ENCODE measurements at regions not wholly inside any gene's neighbourhood (a gene's known extent, or its start where the extent isn't known, plus 50 kb on each side); places are given as distances from the start of the nearest gene placed in this dataset.

DNA sequence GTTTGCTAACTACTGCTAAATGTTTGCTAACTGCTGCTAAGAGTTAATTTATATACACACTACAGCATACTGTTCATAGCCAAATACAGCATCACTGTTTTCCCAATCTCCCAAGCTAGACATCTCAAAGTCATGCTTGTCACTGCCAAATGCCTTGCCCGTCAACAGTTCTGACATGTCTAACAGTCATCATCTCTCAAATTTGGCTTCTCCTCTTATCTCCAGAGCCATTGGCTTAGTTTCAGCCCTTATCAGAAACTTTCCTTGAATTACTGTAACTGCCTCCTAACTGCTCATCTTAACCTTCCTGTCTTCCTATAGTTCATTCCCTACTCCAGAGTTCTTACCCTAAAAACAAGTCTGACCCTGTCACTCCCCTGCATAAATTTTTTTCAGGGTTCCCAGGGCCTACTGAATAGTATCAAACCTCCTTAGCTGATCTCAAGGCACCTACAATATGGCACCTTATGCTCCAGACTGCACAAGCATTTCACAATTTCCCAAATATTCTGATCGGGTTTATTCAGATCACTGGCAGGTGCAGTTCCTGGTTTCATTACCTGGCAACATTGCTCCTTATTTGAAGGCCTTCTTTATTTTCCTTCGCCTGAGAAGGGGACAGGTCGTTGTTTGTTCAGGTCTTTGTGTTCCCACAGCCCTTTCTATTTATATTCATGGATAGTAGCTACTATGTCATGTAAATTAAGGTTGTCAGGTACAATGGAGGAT lies 55.9 kb upstream of the ANKRD55 start:
- no peak for DNase-seq

DNA sequence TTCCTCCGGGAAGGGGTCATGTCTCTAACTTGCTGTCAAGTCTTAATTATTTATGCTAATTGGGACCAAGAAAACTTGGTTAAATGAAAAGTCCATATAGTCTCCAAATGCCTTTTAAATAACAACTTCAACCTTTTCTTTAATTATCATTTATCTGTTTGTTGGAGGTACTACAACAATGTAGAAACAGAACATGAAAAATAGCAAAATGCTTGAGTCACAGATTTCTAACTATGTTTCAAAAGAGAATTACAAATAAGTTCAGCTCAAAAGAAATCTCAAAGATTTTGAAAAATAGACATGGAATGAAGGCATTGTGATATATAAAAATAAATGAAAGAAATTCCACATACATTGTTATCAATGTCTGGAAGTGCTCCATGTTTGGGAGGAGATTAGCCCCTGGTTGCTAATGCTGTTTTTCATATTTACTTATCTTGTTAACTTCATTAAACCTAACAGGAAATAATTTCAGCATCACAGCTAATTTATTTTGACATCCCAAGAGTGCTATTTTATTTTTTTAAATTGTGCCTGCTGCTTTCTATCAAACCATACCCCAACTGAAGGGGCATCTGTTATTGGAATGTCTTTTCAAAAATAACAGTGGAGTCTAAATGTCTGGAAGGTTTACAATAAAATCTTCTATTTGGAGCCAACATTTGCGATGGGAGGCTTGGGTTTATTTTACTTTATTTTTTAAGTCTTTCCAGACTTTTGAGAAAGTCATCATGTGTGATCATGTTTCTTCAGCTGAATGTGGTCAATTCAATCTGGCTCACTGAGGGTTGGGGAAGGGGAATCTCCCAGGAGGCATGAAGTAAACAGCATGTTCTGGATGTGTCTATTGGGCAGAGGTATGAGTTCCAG lies 53.1 kb upstream of the ANKRD55 start:
- DNase-seq: no peak

DNA sequence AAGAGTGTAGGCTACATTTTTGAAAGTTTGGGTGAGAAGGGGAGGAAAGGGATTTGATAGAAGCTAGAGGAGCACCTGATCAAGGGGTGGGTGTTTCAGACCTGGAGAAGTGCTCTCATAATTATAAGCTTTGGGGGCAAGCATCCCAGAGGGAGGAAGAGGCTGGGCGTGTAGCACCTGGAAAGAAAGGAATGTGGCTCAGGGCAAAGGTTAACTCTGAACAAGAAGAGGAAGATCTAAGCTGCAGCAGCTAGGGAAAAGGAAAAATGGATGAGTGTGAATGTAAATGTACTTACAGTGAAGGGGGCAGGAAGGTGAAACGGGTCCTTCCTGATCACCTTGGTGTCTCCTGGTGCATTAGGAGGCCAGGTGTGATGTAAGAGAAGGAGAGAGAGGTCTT lies 49.8 kb upstream of the ANKRD55 start:
- no peak for DNase-seq

All from activated CD4-positive, CD25-positive, alpha-beta regulatory T cell treated with anti-CD3 and anti-CD28 coated beads, Interleukin-2, amount 50 U/mL, for 72 hours (primary cell).